ENCODE measurements at regions not wholly inside any gene's neighbourhood (a gene's known extent, or its start where the extent isn't known, plus 50 kb on each side); places are given as distances from the start of the nearest gene placed in this dataset.

DNA sequence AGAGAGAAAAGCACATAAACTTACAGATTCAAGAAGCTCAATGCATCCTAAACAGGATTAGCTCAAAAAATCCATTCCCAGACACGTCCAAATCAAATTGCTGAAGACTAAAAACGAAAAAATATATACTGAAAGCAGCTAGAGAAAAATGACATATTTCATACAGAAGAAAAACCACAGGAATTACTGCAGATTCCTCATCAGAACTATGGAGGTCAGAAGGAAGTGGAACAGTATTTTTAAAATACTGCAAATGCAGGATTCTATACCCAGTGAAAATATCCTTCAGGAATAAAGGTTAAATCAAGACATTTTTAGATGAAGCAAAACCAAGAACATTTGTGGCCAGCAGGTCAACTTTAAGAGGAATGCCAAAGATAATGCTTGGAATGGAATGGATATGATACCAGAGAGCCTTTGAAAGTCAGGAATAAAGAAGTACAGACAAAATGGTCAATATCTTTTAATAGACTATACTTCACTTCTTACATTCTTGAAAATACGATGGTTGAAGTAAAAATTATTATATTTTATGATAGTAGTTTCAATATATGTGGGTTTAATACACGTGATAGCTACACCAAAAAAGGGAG, 352.9 kb downstream of the CTTN start:
- FAIRE-seq, result no peak
- Histone ChIP-seq H3K4me1 (ENCODE audit: insufficient read depth, low read length) (no peaks in the 10 kb centered on the region), H3K4me2 (ENCODE audit: low read length) (no peak overlapping the region)

DNA sequence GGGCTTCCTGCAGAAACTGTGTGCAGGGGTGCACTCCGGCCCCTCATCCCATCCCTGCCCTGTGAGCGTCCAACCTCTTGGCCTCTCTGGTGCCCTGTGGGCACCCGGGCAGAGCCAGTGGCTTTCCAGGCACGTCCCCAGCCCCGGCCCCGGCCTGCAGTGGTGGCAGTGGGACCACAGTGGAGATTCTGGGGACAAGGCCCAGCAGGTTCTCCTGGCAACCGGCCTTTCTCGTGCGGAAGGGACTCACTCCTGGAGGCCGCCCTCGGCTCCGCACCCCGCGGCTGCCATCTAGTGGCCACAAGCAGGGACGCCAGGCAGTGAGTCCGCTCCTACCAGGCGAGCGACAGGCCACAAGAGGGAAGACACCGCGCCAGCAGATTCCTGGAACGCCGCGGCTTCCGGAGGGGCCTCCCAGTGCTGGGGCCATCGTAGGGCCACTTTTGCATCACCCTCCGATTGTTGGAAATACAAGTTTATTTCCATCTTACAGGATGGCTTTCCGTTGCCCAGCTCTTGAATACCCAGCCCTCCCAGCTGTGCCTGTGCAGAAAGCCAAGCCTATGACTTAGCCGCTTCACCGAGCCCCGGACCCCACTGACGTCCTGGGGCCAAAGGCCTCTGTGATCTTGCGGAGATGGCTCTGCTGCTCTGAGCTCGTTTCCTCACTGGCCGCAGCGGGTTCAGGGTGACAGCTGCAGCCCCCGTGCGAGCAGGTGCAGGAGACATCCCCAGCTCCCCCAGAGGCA, 357.3 kb downstream of the CTTN start:
- Histone ChIP-seq H3K9ac (ENCODE audit: low read length) (no peak overlapping the region), H3K4me2 (ENCODE audit: low read length) (peak overlapping the region; percentile 49), H3K79me2 (ENCODE audit: insufficient read depth, low read length) (no peaks in the 10 kb centered on the region), H3K36me3 (ENCODE audit: insufficient read depth, low read length) (no peaks in the 10 kb centered on the region), H4K20me1 (ENCODE audit: insufficient read depth, low read length) (no peaks in the 10 kb centered on the region), H3K4me3 (ENCODE audit: insufficient read depth, low read depth, low read length) (no peak overlapping the region), H2AFZ (ENCODE audit: low read depth, low read length) (no peak overlapping the region), H3K4me1 (ENCODE audit: insufficient read depth, low read length) (no peaks in the 10 kb centered on the region), H3K9me3 (ENCODE audit: insufficient read depth, low read depth, low read length) (no peaks in the 10 kb centered on the region), H3K27ac (ENCODE audit: low read depth, low read length) (no peak overlapping the region), H3K27me3 (ENCODE audit: insufficient read depth, low read length) (peaks cover 8% of the 10 kb centered on the region)
- H3K9me3 Mint-ChIP-seq (ENCODE audit: unreplicated experiment), result peaks cover 23% of the 10 kb centered on the region
- H3K36me3 Mint-ChIP-seq (ENCODE audit: low read depth, unreplicated experiment), result peaks cover 2% of the 10 kb centered on the region
- TF ChIP-seq EZH2 (IDR thresholded peaks at IDR 0.05; ENCODE audit: insufficient read depth, low read length), result no peak
- TF ChIP-seq, protein P1, sequence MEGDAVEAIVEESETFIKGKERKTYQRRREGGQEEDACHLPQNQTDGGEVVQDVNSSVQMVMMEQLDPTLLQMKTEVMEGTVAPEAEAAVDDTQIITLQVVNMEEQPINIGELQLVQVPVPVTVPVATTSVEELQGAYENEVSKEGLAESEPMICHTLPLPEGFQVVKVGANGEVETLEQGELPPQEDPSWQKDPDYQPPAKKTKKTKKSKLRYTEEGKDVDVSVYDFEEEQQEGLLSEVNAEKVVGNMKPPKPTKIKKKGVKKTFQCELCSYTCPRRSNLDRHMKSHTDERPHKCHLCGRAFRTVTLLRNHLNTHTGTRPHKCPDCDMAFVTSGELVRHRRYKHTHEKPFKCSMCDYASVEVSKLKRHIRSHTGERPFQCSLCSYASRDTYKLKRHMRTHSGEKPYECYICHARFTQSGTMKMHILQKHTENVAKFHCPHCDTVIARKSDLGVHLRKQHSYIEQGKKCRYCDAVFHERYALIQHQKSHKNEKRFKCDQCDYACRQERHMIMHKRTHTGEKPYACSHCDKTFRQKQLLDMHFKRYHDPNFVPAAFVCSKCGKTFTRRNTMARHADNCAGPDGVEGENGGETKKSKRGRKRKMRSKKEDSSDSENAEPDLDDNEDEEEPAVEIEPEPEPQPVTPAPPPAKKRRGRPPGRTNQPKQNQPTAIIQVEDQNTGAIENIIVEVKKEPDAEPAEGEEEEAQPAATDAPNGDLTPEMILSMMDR (IDR thresholded peaks at IDR 0.05; ENCODE audit: insufficient read depth, low read depth, low read length), result peak; percentile 60
- no peak overlapping the region for H3K27ac Mint-ChIP-seq (ENCODE audit: unreplicated experiment)
- H3K27me3 Mint-ChIP-seq (ENCODE audit: low read depth, unreplicated experiment), result peaks cover 42% of the 10 kb centered on the region
- no peak overlapping the region for H3K4me3 Mint-ChIP-seq (ENCODE audit: unreplicated experiment)
- no peaks in the 10 kb centered on the region for H3K4me1 Mint-ChIP-seq (ENCODE audit: low read depth, unreplicated experiment)
- FAIRE-seq (no peak), DNase-seq (ENCODE audit: low read depth) (peak; percentile 25)

More for the DNA sequence above, 352.9 kb downstream of the CTTN start:
- Mint-ChIP-seq H3K4me1 (ENCODE audit: low read depth, unreplicated experiment) (no peaks in the 10 kb centered on the region), H3K4me3 (ENCODE audit: unreplicated experiment) (no peak overlapping the region), H3K9me3 (ENCODE audit: unreplicated experiment) (peaks cover 45% of the 10 kb centered on the region), H3K27ac (ENCODE audit: unreplicated experiment) (no peak overlapping the region), H3K36me3 (ENCODE audit: low read depth, unreplicated experiment) (no peaks in the 10 kb centered on the region), H3K27me3 (ENCODE audit: low read depth, unreplicated experiment) (peaks cover 20% of the 10 kb centered on the region)
- no peak for DNase-seq (ENCODE audit: low read depth)
- TF ChIP-seq, protein P1 (IDR thresholded peaks at IDR 0.05; ENCODE audit: insufficient read depth, low read depth, low read length), result no peak
- TF ChIP-seq EZH2 (IDR thresholded peaks at IDR 0.05; ENCODE audit: insufficient read depth, low read length), result no peak
- H4K20me1 ChIP-seq (ENCODE audit: insufficient read depth, low read length), result no peaks in the 10 kb centered on the region
- H2AFZ ChIP-seq (ENCODE audit: low read depth, low read length), result no peak overlapping the region
- H3K9ac ChIP-seq (ENCODE audit: low read length), result no peak overlapping the region
- no peak overlapping the region for H3K4me3 ChIP-seq (ENCODE audit: insufficient read depth, low read depth, low read length)
- no peaks in the 10 kb centered on the region for H3K79me2 ChIP-seq (ENCODE audit: insufficient read depth, low read length)
- H3K27me3 ChIP-seq (ENCODE audit: insufficient read depth, low read length), result no peaks in the 10 kb centered on the region
- H3K36me3 ChIP-seq (ENCODE audit: insufficient read depth, low read length), result no peaks in the 10 kb centered on the region
- H3K9me3 ChIP-seq (ENCODE audit: insufficient read depth, low read depth, low read length), result peaks cover 6% of the 10 kb centered on the region
- H3K27ac ChIP-seq (ENCODE audit: low read depth, low read length), result no peak overlapping the region

DNA sequence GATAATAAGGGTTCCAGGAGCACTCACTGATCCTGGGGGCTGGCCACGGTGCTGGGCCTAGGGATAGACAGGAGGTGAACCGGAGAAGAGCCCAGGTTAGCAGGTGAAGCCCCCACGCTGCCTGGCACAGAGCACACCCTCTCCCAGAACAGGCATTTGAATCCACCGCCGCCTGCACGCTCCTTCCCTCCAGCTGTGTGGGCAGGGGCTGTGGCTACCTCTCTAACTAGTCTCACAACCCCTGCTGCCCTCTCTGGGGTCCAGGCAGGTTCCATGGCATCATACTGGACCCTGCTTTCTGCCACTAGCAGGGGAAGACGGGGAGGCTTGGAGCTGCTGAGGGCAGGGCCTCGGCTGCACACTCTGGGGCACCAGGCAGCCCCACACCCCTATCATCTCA, 358.0 kb downstream of the CTTN start:
- no peak overlapping the region for H3K27ac ChIP-seq (ENCODE audit: low read depth, low read length)
- H3K9ac ChIP-seq (ENCODE audit: low read length), result no peak overlapping the region
- no peak overlapping the region for H3K4me3 ChIP-seq (ENCODE audit: insufficient read depth, low read depth, low read length)
- DNase-seq (ENCODE audit: low read depth) (no peak), FAIRE-seq (no peak)
- H3K4me3 Mint-ChIP-seq (ENCODE audit: unreplicated experiment), result no peak overlapping the region
- H3K4me2 ChIP-seq (ENCODE audit: low read length), result no peak overlapping the region
- peaks cover 45% of the 10 kb centered on the region for H3K27me3 Mint-ChIP-seq (ENCODE audit: low read depth, unreplicated experiment)
- H3K27me3 ChIP-seq (ENCODE audit: insufficient read depth, low read length), result peaks cover 8% of the 10 kb centered on the region
- H3K36me3 Mint-ChIP-seq (ENCODE audit: low read depth, unreplicated experiment), result peaks cover 2% of the 10 kb centered on the region
- H3K9me3 ChIP-seq (ENCODE audit: insufficient read depth, low read depth, low read length), result no peaks in the 10 kb centered on the region
- TF ChIP-seq, protein P1 (IDR thresholded peaks at IDR 0.05; ENCODE audit: insufficient read depth, low read depth, low read length), result no peak
- TF ChIP-seq EZH2 (IDR thresholded peaks at IDR 0.05; ENCODE audit: insufficient read depth, low read length), result no peak
- no peaks in the 10 kb centered on the region for H3K4me1 ChIP-seq (ENCODE audit: insufficient read depth, low read length)
- H3K79me2 ChIP-seq (ENCODE audit: insufficient read depth, low read length), result no peaks in the 10 kb centered on the region
- peaks cover 17% of the 10 kb centered on the region for H3K9me3 Mint-ChIP-seq (ENCODE audit: unreplicated experiment)
- H3K4me1 Mint-ChIP-seq (ENCODE audit: low read depth, unreplicated experiment), result no peaks in the 10 kb centered on the region
- H3K27ac Mint-ChIP-seq (ENCODE audit: unreplicated experiment), result no peak overlapping the region
- no peak overlapping the region for H2AFZ ChIP-seq (ENCODE audit: low read depth, low read length)
- H4K20me1 ChIP-seq (ENCODE audit: insufficient read depth, low read length), result no peaks in the 10 kb centered on the region
- H3K36me3 ChIP-seq (ENCODE audit: insufficient read depth, low read length), result no peaks in the 10 kb centered on the region
